Keratinocyte (primary cell): ENCODE measurements at regions not wholly inside any gene's neighbourhood (a gene's known extent, or its start where the extent isn't known, plus 50 kb on each side); places are given as distances from the start of the nearest gene placed in this dataset.

Experiments used
- CTCF ChIP-seq, 3 experiments: IDR thresholded peaks in 1 of 3; conservative IDR thresholded peaks in 1 of 3; optimal IDR thresholded peaks in 1 of 3; 2 replicates in 2 of 3; 3 replicates in 1 of 3; pipeline versions ENCODE3 to v1.5.1; 2011; ENCODE audit warnings: low read length in 3 of 3, mild to moderate bottlenecking in 3 of 3, moderate library complexity in 2 of 3, control low read depth in 1 of 3, inconsistent platforms in 1 of 3; ENCODE audit not compliant: insufficient read depth in 2 of 3; ENCODE audit errors: extremely low read depth in 1 of 3
- EZH2 ChIP-seq: IDR thresholded peaks from one replicate; pipeline ENCODE4 v1.6.1; 2012; ENCODE audit warnings: inconsistent platforms, mild to moderate bottlenecking, low read length, moderate library complexity

- TF ChIP-seq CTCF (optimal IDR thresholded peaks at IDR 0.05 in 1 of 3, IDR thresholded peaks at IDR 0.05 in 1 of 3, conservative IDR thresholded peaks at IDR 0.05 in 1 of 3; ENCODE audit: extremely low read depth in 1 of 3, insufficient read depth in 2 of 3, low read length in 3 of 3), result no peak
- no peak for TF ChIP-seq EZH2
Measured at GRCh38 chr7:53877688-53878087, 664.5 kb upstream of the VSTM2A start.
